SK-N-SH (cell line): ENCODE measurements at regions not wholly inside any gene's neighbourhood (a gene's known extent, or its start where the extent isn't known, plus 50 kb on each side); places are given as distances from the start of the nearest gene placed in this dataset.
"Not testable (repeated sequence)": the region's sequence is repeated elsewhere in the genome, so short reads cannot be mapped to it uniquely, and the experiment has no call there.

Experiments
- CTCF ChIA-PET: fragments of 300-600, 350-600 bp; formaldehyde crosslinking; extraction: SDS; loops from one replicate; lab custom pipeline; 2021; lab: Yijun Ruan, JAX
- POLR2A ChIA-PET: fragments of 350-600 bp; sonication (Branson Sonifier 250); formaldehyde crosslinking; extraction: SDS; loops from one replicate; lab custom pipeline; 2020; ENCODE audit warnings: antibody characterized with exemption, inconsistent platforms; lab: Yijun Ruan, JAX
- DNase-seq: peaks from one replicate; pipeline ENCODE4 v3.0.0; 2012
- H2AFZ ChIP-seq: fragments of 200-600 bp; sonication (generic); 2 replicates; pipeline ENCODE4 v1.8.1; 2016; ENCODE audit warnings: antibody characterized with exemption, mild to moderate bottlenecking, low read depth
- H3F3A ChIP-seq: fragments of 200-600 bp; sonication (generic); replicated peaks from 2 replicates; pipeline ENCODE3; 2016; ENCODE audit warnings: antibody characterized with exemption, mild to moderate bottlenecking; ENCODE audit not compliant: insufficient read depth
- H3K27ac ChIP-seq, 2 experiments: fragments of 200-500 bp in 1 of 2; fragments of 200-600 bp in 1 of 2; sonication (Bioruptor generic) in 1 of 2; sonication (generic), shearing (Covaris generic) in 1 of 2; 2 replicates each; pipeline versions ENCODE4 v1.5.1 to v1.6.1; 2014 to 2016; ENCODE audit warnings: low read depth in 2 of 2, inconsistent platforms in 1 of 2, low read length in 1 of 2, mild to moderate bottlenecking in 1 of 2, mixed read lengths in 1 of 2
- H3K27me3 ChIP-seq: fragments of 200-600 bp; sonication (generic), shearing (Covaris generic); 2 replicates; pipeline ENCODE4 v1.6.1; 2016; ENCODE audit warnings: mixed run types; ENCODE audit not compliant: insufficient read depth
- H3K36me3 ChIP-seq, 2 experiments: fragments of 200-500 bp in 1 of 2; fragments of 200-600 bp in 1 of 2; sonication (Bioruptor generic) in 1 of 2; sonication (generic) in 1 of 2; replicated peaks in 1 of 2; 2 replicates each; pipeline versions ENCODE3 to v1.5.1; 2014 to 2016; ENCODE audit warnings: low read length in 1 of 2, mild to moderate bottlenecking in 1 of 2; ENCODE audit not compliant: insufficient read depth in 2 of 2, control insufficient read depth in 1 of 2
- H3K4me1 ChIP-seq, 2 experiments: fragments of 200-500 bp in 1 of 2; fragments of 200-600 bp in 1 of 2; sonication (Bioruptor generic) in 1 of 2; sonication (generic), shearing (Covaris generic) in 1 of 2; 2 replicates each; pipeline versions ENCODE4 v1.5.1 to v1.6.1; 2014 to 2016; ENCODE audit warnings: low read depth in 1 of 2, low read length in 1 of 2, mixed run types in 1 of 2; ENCODE audit not compliant: insufficient read depth in 2 of 2, control insufficient read depth in 1 of 2
- H3K4me2 ChIP-seq: fragments of 200-600 bp; sonication (generic), shearing (Covaris generic); 2 replicates; pipeline ENCODE4 v1.6.1; 2017; ENCODE audit warnings: mixed run types
- H3K4me3 ChIP-seq, 2 experiments: fragments of 200-500 bp in 1 of 2; fragments of 200-600 bp in 1 of 2; sonication (Bioruptor generic) in 1 of 2; sonication (generic), shearing (Covaris generic) in 1 of 2; 2 replicates each; pipeline versions ENCODE4 v1.5.1 to v1.8.1; 2014 to 2016; ENCODE audit warnings: low read depth in 2 of 2, inconsistent platforms in 1 of 2, low read length in 1 of 2, mild to moderate bottlenecking in 1 of 2, mixed read lengths in 1 of 2, moderate library complexity in 1 of 2
- H3K79me2 ChIP-seq: fragments of 200-600 bp; sonication (generic); 2 replicates; pipeline ENCODE4 v1.8.1; 2017; ENCODE audit warnings: mild to moderate bottlenecking; ENCODE audit not compliant: insufficient read depth
- H3K9ac ChIP-seq: fragments of 200-600 bp; sonication (generic); 2 replicates; pipeline ENCODE4 v1.6.1; 2017; ENCODE audit warnings: mixed run types
- H3K9me2 ChIP-seq: fragments of 200-600 bp; sonication (generic); 2 replicates; pipeline ENCODE4 v1.6.1; 2017; ENCODE audit warnings: mixed run types
- H3K9me3 ChIP-seq: fragments of 200-600 bp; sonication (generic); 2 replicates; pipeline ENCODE4 v1.6.1; 2017; ENCODE audit warnings: mixed run types, mild to moderate bottlenecking, moderate library complexity
- H4K20me1 ChIP-seq: fragments of 200-600 bp; sonication (generic); 2 replicates; pipeline ENCODE4 v1.6.1; 2017; ENCODE audit warnings: mild to moderate bottlenecking, mixed run types; ENCODE audit not compliant: insufficient read depth
- CHD2 ChIP-seq: fragments of 150-350 bp; IDR thresholded peaks from 2 replicates; pipeline ENCODE4 v1.6.1; 2018; ENCODE audit warnings: low read length; ENCODE audit not compliant: partially characterized antibody
- CTCF ChIP-seq: fragments of 200-600 bp; sonication (generic); IDR thresholded peaks from 2 replicates; pipeline ENCODE4 v1.6.1; 2017; ENCODE audit warnings: antibody characterized with exemption, mild to moderate bottlenecking, moderate library complexity
- EZH2phosphoT487 ChIP-seq: fragments of 200-600 bp; sonication (generic); IDR thresholded peaks from 2 replicates; pipeline ENCODE4 v1.6.1; 2017; ENCODE audit warnings: low read depth, mixed run types, mild to moderate bottlenecking, antibody characterized with exemption, moderate library complexity, borderline replicate concordance
- FOXM1 ChIP-seq: IDR thresholded peaks from 2 replicates; pipeline ENCODE4 v1.4.0; 2012; ENCODE audit warnings: low read depth, mild to moderate bottlenecking
- GABPA ChIP-seq: IDR thresholded peaks from 2 replicates; pipeline ENCODE4 v1.4.0; 2012; ENCODE audit warnings: low read depth, mild to moderate bottlenecking
- MEF2A ChIP-seq: IDR thresholded peaks from 2 replicates; pipeline ENCODE4 v1.4.0; 2012; ENCODE audit warnings: low read depth, borderline replicate concordance
- RAD21 ChIP-seq: IDR thresholded peaks from 2 replicates; pipeline ENCODE4 v1.6.1; 2012; ENCODE audit warnings: mild to moderate bottlenecking, low read length
- REST ChIP-seq: IDR thresholded peaks from 2 replicates; pipeline ENCODE4 v1.6.1; 2012; ENCODE audit warnings: mild to moderate bottlenecking, low read depth, low read length, moderate library complexity
- SIN3A ChIP-seq: IDR thresholded peaks from 2 replicates; pipeline ENCODE4 v1.6.1; 2012; ENCODE audit warnings: low read depth, mild to moderate bottlenecking, low read length, moderate library complexity, borderline replicate concordance
- TAF1 ChIP-seq: IDR thresholded peaks from 2 replicates; pipeline ENCODE4 v1.6.1; 2012; ENCODE audit warnings: low read depth, mild to moderate bottlenecking, low read length, moderate library complexity, borderline replicate concordance
- WGBS: methylation state at CpG from one replicate; pipeline ENCODE4 v1.1.6; 2017; ENCODE audit warnings: low lambda C conversion rate; 5-methylcytosine and 5-hydroxymethylcytosine counted together

GRCh38 chr15:62256430-62256829, 91.3 kb upstream of the C2CD4B start:
- DNase-seq: not testable (repeated sequence)
- WGBS: 62% methylated on average over 2 of the region's 2 CpGs

GRCh38 chr15:62257996-62258521, 93.0 kb upstream of the C2CD4B start:
- Histone ChIP-seq H3K27me3 (no peaks in the 10 kb centered on the region; the same call in 1 of the 2 replicates), H3K4me2 (no peak overlapping the region), H3K36me3 (no peaks in the 10 kb centered on the region), H3K27ac (no peak overlapping the region), H4K20me1 (no peaks in the 10 kb centered on the region), H3K9me2 (no peaks in the 10 kb centered on the region), H3K4me1 (no peaks in the 10 kb centered on the region), H3K79me2 (no peaks in the 10 kb centered on the region), H3K4me3 (no peak overlapping the region), H3F3A (no peaks in the 10 kb centered on the region), H3K9me3 (peaks cover 6% of the 10 kb centered on the region; the same call in 1 of the 2 replicates), H2AFZ (no peak overlapping the region), H3K9ac (no peak overlapping the region)
- ChIA-PET CTCF (interaction anchor here (0.9 to 1.9 kb wide), 3 partner anchors 19 to 198 kb away, joined by 3 to 9 read pairs (median 4); partner anchors contain the start of gene VPS13C), POLR2A (no interaction called here)
- 60% methylated on average over 5 of the region's 5 CpGs for WGBS
- no peak for TF ChIP-seq FOXM1
- DNase-seq: no peak

More at GRCh38 chr15:62256430-62256829, 91.3 kb upstream of the C2CD4B start:
- H4K20me1 ChIP-seq, H3K27me3 ChIP-seq, H2AFZ ChIP-seq, H3K27ac ChIP-seq, H3K4me2 ChIP-seq, H3K4me1 ChIP-seq, POLR2A ChIA-PET, H3K4me3 ChIP-seq, H3K9me3 ChIP-seq, H3K9me2 ChIP-seq, H3K9ac ChIP-seq, H3F3A ChIP-seq, H3K36me3 ChIP-seq, H3K79me2 ChIP-seq: not testable (repeated sequence)
- CTCF ChIA-PET: interaction anchor here (1.8 to 1.9 kb wide), 2 partner anchors 50 to 196 kb away, joined by 4 to 9 read pairs; partner anchors contain the start of gene VPS13C

- no peak overlapping the region for H3K27ac ChIP-seq
- H3K79me2 ChIP-seq: no peaks in the 10 kb centered on the region
- DNase-seq: no peak
- TF ChIP-seq SIN3A (no peak), EZH2phosphoT487 (no peak), MEF2A (no peak), GABPA (no peak), CHD2 (no peak), CTCF (no peak), RAD21 (no peak), TAF1 (no peak), REST (no peak)
- H3K9ac ChIP-seq: no peak overlapping the region
- no peak overlapping the region for H3K4me2 ChIP-seq
- H3F3A ChIP-seq: no peaks in the 10 kb centered on the region
- H2AFZ ChIP-seq: no peak overlapping the region
- WGBS: 54% methylated on average over 7 of the region's 7 CpGs
- no peaks in the 10 kb centered on the region for H4K20me1 ChIP-seq
- no peaks in the 10 kb centered on the region for H3K36me3 ChIP-seq
- CTCF ChIA-PET: interaction anchor here (1.2 to 1.5 kb wide), 3 partner anchors 8 to 390 kb away, joined by 3 to 8 read pairs (median 4); no protein-coding TSS in a partner anchor
- no peaks in the 10 kb centered on the region for H3K4me1 ChIP-seq
- H3K9me3 ChIP-seq: peaks cover 11% of the 10 kb centered on the region; the same call in 1 of the 2 replicates
- POLR2A ChIA-PET: no interaction called here
- H3K9me2 ChIP-seq: no peaks in the 10 kb centered on the region
- no peaks in the 10 kb centered on the region for H3K27me3 ChIP-seq
- H3K4me3 ChIP-seq: no peak overlapping the region
These were observed 97.3 kb upstream of the C2CD4B start for GRCh38 chr15:62262305-62262941.
